Tibial artery (tissue), 4 donors: ENCODE measurements at regions not wholly inside any gene's neighbourhood (a gene's known extent, or its start where the extent isn't known, plus 50 kb on each side); places are given as distances from the start of the nearest gene placed in this dataset.

Experiments
- DNase-seq, 2 donors: peaks; one replicate each; pipeline ENCODE4 v3.0.0-alpha.2; 2019
- H3K27ac ChIP-seq, 2 donors: fragments of 200-600 bp; sonication (generic) in 1 of 2; 1 replicate in 1 of 2; 2 replicates in 1 of 2; pipeline ENCODE4 v1.5.1; 2018 to 2019; ENCODE audit warnings: mild to moderate bottlenecking in 1 of 2
- H3K27me3 ChIP-seq, 2 donors: fragments of 200-600 bp; sonication (generic) in 1 of 2; one replicate each; pipeline versions ENCODE4 v1.5.1 to v1.6.0; 2016 to 2019
- H3K36me3 ChIP-seq, 3 donors: fragments of 200-600 bp; sonication (generic) in 2 of 3; one replicate each; pipeline ENCODE4 v1.5.1; 2016 to 2019; ENCODE audit warnings: mild to moderate bottlenecking in 2 of 3
- H3K4me1 ChIP-seq, 4 donors: fragments of 200-600 bp; sonication (generic) in 2 of 4; 1 replicate in 3 of 4; 2 replicates in 1 of 4; pipeline ENCODE4 v1.5.1; 2016 to 2019
- H3K4me3 ChIP-seq, 2 donors: fragments of 200-600 bp; sonication (generic) in 1 of 2; 1 replicate in 1 of 2; 2 replicates in 1 of 2; pipeline ENCODE4 v1.5.1; 2018 to 2019; ENCODE audit warnings: mild to moderate bottlenecking in 2 of 2
- H3K9me3 ChIP-seq, 3 donors: fragments of 200-600 bp; sonication (generic) in 1 of 3; one replicate each; pipeline ENCODE4 v1.5.1; 2016 to 2019
- intact Hi-C: fragments of 100-400 bp; cut with DNase I; formaldehyde crosslinking; loops from one replicate; pipeline ENCODE4 v1.15.0; 2023; ENCODE audit warnings: low total_unique reads
- TF ChIP-seq, protein P1 (sequence below), 2 experiments: fragments of 200-600 bp in 1 of 2; fragments of 450-650 bp in 1 of 2; IDR thresholded peaks; one replicate each; pipeline ENCODE4 v1.5.1; 2017 to 2019; ENCODE audit warnings: antibody characterized with exemption in 2 of 2, mild to moderate bottlenecking in 1 of 2, moderate library complexity in 1 of 2

DNA sequence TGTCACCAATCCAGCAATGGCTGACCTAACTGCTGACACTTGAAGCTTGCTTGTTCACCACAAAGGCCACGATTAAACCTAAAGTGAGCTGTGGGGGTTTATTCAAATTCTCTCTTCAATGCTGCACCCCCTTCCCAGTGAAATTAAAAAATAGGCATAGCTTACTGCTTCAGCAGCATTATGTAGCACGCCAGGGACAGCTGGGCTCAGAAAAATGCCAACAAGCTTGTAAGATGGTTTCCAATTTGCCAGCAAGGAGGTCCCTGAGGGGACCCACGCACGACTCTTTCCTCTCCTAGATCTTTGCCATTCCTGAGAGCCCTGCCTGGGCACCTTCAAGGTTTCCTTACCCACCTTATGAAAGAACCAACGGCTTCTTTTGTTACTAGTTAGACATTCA lies 113.5 kb upstream of the CDH4 start:
- Histone ChIP-seq H3K27me3 (peaks cover 0 to 11% of the 10 kb centered on the region in 2 donors), H3K36me3 (no peaks in the 10 kb centered on the region), H3K4me1 (no peaks in the 10 kb centered on the region), H3K27ac (no peak overlapping the region), H3K9me3 (no peaks in the 10 kb centered on the region), H3K4me3 (no peak overlapping the region)
- DNase-seq: no peak
- intact Hi-C loops: no loop called here
- TF ChIP-seq, protein P1, sequence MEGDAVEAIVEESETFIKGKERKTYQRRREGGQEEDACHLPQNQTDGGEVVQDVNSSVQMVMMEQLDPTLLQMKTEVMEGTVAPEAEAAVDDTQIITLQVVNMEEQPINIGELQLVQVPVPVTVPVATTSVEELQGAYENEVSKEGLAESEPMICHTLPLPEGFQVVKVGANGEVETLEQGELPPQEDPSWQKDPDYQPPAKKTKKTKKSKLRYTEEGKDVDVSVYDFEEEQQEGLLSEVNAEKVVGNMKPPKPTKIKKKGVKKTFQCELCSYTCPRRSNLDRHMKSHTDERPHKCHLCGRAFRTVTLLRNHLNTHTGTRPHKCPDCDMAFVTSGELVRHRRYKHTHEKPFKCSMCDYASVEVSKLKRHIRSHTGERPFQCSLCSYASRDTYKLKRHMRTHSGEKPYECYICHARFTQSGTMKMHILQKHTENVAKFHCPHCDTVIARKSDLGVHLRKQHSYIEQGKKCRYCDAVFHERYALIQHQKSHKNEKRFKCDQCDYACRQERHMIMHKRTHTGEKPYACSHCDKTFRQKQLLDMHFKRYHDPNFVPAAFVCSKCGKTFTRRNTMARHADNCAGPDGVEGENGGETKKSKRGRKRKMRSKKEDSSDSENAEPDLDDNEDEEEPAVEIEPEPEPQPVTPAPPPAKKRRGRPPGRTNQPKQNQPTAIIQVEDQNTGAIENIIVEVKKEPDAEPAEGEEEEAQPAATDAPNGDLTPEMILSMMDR (IDR thresholded peaks at IDR 0.05): no peak

GRCh38 chr20:61139031-61139430 lies 113.0 kb upstream of the CDH4 start:
- Histone ChIP-seq H3K27me3 (peaks cover 0 to 11% of the 10 kb centered on the region in 2 donors), H3K36me3 (no peaks in the 10 kb centered on the region), H3K9me3 (no peaks in the 10 kb centered on the region), H3K4me1 (no peaks in the 10 kb centered on the region), H3K4me3 (no peak overlapping the region), H3K27ac (no peak overlapping the region)
- TF ChIP-seq, protein P1 (IDR thresholded peaks at IDR 0.05): no peak
- no peak for DNase-seq
- intact Hi-C loops: no loop called here

- no peak overlapping the region for H3K27ac ChIP-seq
- TF ChIP-seq, protein P1 (IDR thresholded peaks at IDR 0.05): no peak
- H3K9me3 ChIP-seq: no peaks in the 10 kb centered on the region
- intact Hi-C loops: no loop called here
- no peak overlapping the region for H3K4me3 ChIP-seq
- no peaks in the 10 kb centered on the region for H3K36me3 ChIP-seq
- no peaks in the 10 kb centered on the region for H3K4me1 ChIP-seq
- DNase-seq: no peak
- H3K27me3 ChIP-seq: peaks cover 0 to 6% of the 10 kb centered on the region in 2 donors
These were observed 111.5 kb upstream of the CDH4 start for GRCh38 chr20:61140576-61140975.

DNA sequence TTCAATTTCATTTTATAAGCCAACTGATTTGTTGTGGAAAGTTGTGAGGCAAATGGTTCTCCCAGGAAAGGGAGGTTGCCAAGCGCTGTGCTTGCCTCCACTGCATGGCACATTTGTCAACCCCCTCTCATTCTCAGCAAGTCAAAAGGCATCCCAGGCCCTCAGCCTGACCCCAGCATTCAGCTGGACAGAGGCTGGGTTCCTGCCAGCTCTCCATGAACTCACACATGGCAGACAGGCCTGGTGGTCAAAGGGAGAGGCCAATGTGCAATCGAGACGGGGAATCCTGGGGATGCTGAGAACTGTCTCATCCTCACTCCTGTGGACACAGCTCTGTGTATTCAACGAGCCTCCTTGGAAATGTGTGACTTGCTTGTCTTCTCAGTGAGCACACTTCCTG lies 106.0 kb upstream of the CDH4 start:
- H3K36me3 ChIP-seq: no peaks in the 10 kb centered on the region
- H3K4me1 ChIP-seq: no peaks in the 10 kb centered on the region
- H3K9me3 ChIP-seq: no peaks in the 10 kb centered on the region
- intact Hi-C loops: no loop called here
- no peak overlapping the region for H3K27ac ChIP-seq
- TF ChIP-seq, protein P1 (IDR thresholded peaks at IDR 0.05): no peak
- no peak overlapping the region for H3K4me3 ChIP-seq
- no peaks in the 10 kb centered on the region for H3K27me3 ChIP-seq
- DNase-seq: no peak

- TF ChIP-seq, protein P1 (IDR thresholded peaks at IDR 0.05): no peak
- DNase-seq: no peak
- intact Hi-C loops: no loop called here
- Histone ChIP-seq H3K36me3 (no peaks in the 10 kb centered on the region), H3K4me3 (no peak overlapping the region), H3K27me3 (no peaks in the 10 kb centered on the region), H3K9me3 (no peaks in the 10 kb centered on the region), H3K4me1 (no peaks in the 10 kb centered on the region), H3K27ac (no peak overlapping the region)
These were observed 102.4 kb upstream of the CDH4 start for GRCh38 chr20:61149636-61150035.

- TF ChIP-seq, protein P1 (IDR thresholded peaks at IDR 0.05): no peak
These were observed 94.8 kb upstream of the CDH4 start for GRCh38 chr20:61157301-61157700.

More at GRCh38 chr20:61157301-61157700, 94.8 kb upstream of the CDH4 start:
- Histone ChIP-seq H3K9me3 (no peaks in the 10 kb centered on the region), H3K36me3 (no peaks in the 10 kb centered on the region), H3K27ac (no peak overlapping the region), H3K27me3 (no peaks in the 10 kb centered on the region), H3K4me1 (no peaks in the 10 kb centered on the region), H3K4me3 (no peak overlapping the region)
- no peak for DNase-seq
- intact Hi-C loops: no loop called here
